RWPE1 (cell line): ENCODE measurements at regions not wholly inside any gene's neighbourhood (a gene's known extent, or its start where the extent isn't known, plus 50 kb on each side); places are given as distances from the start of the nearest gene placed in this dataset.

Experiments used
- CTCF ChIA-PET: fragments of 350-600 bp; sonication (Branson Sonifier 250); formaldehyde crosslinking; extraction: SDS; loops from one replicate; lab custom pipeline; 2021; lab: Yijun Ruan, JAX
- POLR2A ChIA-PET: fragments of 400-600 bp; formaldehyde crosslinking; extraction: SDS; loops from one replicate; lab custom pipeline; 2020; ENCODE audit warnings: antibody characterized with exemption; ENCODE audit not compliant: low non-redundant PET; lab: Yijun Ruan, JAX
- DNase-seq: peaks from one replicate; pipeline ENCODE4 v3.0.0; 2012; ENCODE audit warnings: low spot score
- H3K27ac ChIP-seq: fragments of 450-650 bp; 2 replicates; pipeline ENCODE4 v1.5.1; 2017
- CTCF ChIP-seq: fragments of 450-650 bp; conservative IDR thresholded peaks from 2 replicates; pipeline ENCODE4 v1.5.1; 2017; ENCODE audit warnings: low read depth, mild to moderate bottlenecking

- POLR2A ChIA-PET = no interaction called here
- TF ChIP-seq CTCF = no peak
- no peak overlapping the region for H3K27ac ChIP-seq
- CTCF ChIA-PET = no interaction called here
- no peak for DNase-seq
These were observed 370.6 kb downstream of the SAMD5 start for GRCh38 chr6:147879031-147879580.

- POLR2A ChIA-PET = interaction anchor here (0.6 kb wide), 1 partner anchor 591 kb away, joined by 4 read pairs; no protein-coding TSS in a partner anchor
- H3K27ac ChIP-seq = no peak overlapping the region
- TF ChIP-seq CTCF = no peak
- CTCF ChIA-PET = no interaction called here
- no peak for DNase-seq
These were observed 372.9 kb downstream of the SAMD5 start for GRCh38 chr6:147881432-147881831.

GRCh38 chr6:147888374-147888773 is 379.9 kb downstream of the SAMD5 start:
- DNase-seq = no peak
- no peak for TF ChIP-seq CTCF
- ChIA-PET POLR2A (no interaction called here), CTCF (no interaction called here)
- H3K27ac ChIP-seq = no peak overlapping the region

GRCh38 chr6:147891671-147892070 is 383.2 kb downstream of the SAMD5 start:
- POLR2A ChIA-PET = no interaction called here
- H3K27ac ChIP-seq = no peak overlapping the region
- DNase-seq = no peak
- no peak for TF ChIP-seq CTCF
- CTCF ChIA-PET = no interaction called here

GRCh38 chr6:147892476-147892875 is 384.0 kb downstream of the SAMD5 start:
- CTCF ChIA-PET = no interaction called here
- POLR2A ChIA-PET = no interaction called here
- DNase-seq = no peak
- no peak for TF ChIP-seq CTCF
- H3K27ac ChIP-seq = no peak overlapping the region

- POLR2A ChIA-PET = no interaction called here
- TF ChIP-seq CTCF = no peak
- no peak overlapping the region for H3K27ac ChIP-seq
- CTCF ChIA-PET = no interaction called here
- DNase-seq = no peak
These were observed 386.8 kb downstream of the SAMD5 start for GRCh38 chr6:147895272-147895671.
